Uterus (tissue), 3 donors: ENCODE measurements at regions not wholly inside any gene's neighbourhood (a gene's known extent, or its start where the extent isn't known, plus 50 kb on each side); places are given as distances from the start of the nearest gene placed in this dataset.

Source experiments
- DNase-seq, 2 donors: peaks; one replicate each; pipeline ENCODE4 v3.0.0-alpha.2; 2019 to 2020
- H3K27ac ChIP-seq, 2 donors: fragments of 200-600 bp; sonication (generic); 1 replicate in 1 of 2; 2 replicates in 1 of 2; pipeline ENCODE4 v1.5.1; 2016 to 2018
- H3K27me3 ChIP-seq, 2 donors: fragments of 200-600 bp; sonication (generic); one replicate each; pipeline ENCODE4 v1.5.1; 2018 to 2019; ENCODE audit warnings: control low read depth in 1 of 2
- H3K36me3 ChIP-seq, 2 donors: fragments of 200-600 bp; sonication (generic); one replicate each; pipeline ENCODE4 v1.5.1; 2019; ENCODE audit warnings: control low read depth in 1 of 2
- H3K4me1 ChIP-seq, 2 donors: fragments of 200-600 bp; sonication (generic); one replicate each; pipeline ENCODE4 v1.5.1; 2018 to 2019; ENCODE audit warnings: control low read depth in 1 of 2
- H3K4me3 ChIP-seq, 2 donors: fragments of 200-600 bp; sonication (generic); 1 replicate in 1 of 2; 2 replicates in 1 of 2; pipeline ENCODE4 v1.5.1; 2018 to 2019; ENCODE audit warnings: mild to moderate bottlenecking in 1 of 2
- H3K9me3 ChIP-seq, 2 donors: fragments of 200-600 bp; sonication (generic); one replicate each; pipeline ENCODE4 v1.5.1; 2019; ENCODE audit warnings: control low read depth in 1 of 2
- POLR2A ChIP-seq, 2 donors: fragments of 450-650 bp; IDR thresholded peaks; one replicate each; pipeline ENCODE4 v1.6.1; 2016; ENCODE audit warnings: antibody characterized with exemption in 2 of 2, mild to moderate bottlenecking in 1 of 2, moderate library complexity in 1 of 2
- intact Hi-C: fragments of 100-400 bp; cut with DNase I; formaldehyde crosslinking; loops from one replicate; pipeline ENCODE4 v1.15.1; 2023; ENCODE audit warnings: low total_unique reads
- TF ChIP-seq, protein P1 (sequence below), 4 experiments: fragments of 200-600 bp in 2 of 4; fragments of 450-650 bp in 2 of 4; sonication (generic) in 2 of 4; IDR thresholded peaks; one replicate each; pipeline ENCODE4 v1.5.1; 2016 to 2019; ENCODE audit warnings: antibody characterized with exemption in 4 of 4, mild to moderate bottlenecking in 2 of 4, moderate library complexity in 1 of 4
- donor health status: DM: yes; HTN: yes; CAD: no.

DNA sequence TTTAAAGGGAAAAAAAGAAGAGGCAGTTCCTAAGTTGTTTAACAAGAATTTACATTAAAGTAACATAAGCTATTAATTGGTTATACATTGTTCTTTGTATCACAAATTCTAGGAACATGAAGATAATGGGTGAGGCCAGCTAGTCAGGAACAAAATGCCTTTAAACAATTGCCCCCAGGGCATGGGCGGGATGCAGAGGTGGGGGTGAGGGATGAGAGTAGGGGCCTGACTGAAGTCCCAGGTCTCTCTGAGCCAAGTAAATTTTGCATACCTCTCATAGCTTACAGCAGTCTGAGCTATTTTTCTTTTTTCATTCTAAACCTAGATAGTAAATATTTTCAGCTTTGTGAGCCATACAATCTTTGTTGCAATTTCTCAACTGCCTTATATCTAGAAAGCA lies 77.8 kb upstream of the RNU6-1 start:
- intact Hi-C loops = no loop called here
- Histone ChIP-seq H3K27me3 (no peaks in the 10 kb centered on the region), H3K9me3 (no peaks in the 10 kb centered on the region), H3K4me1 (peaks cover 6 to 12% of the 10 kb centered on the region in 2 donors), H3K36me3 (no peaks in the 10 kb centered on the region), H3K4me3 (no peak overlapping the region), H3K27ac (peak overlapping the region; percentile 87 to 89)
- no peak for TF ChIP-seq POLR2A (IDR thresholded peaks at IDR 0.05)
- TF ChIP-seq, protein P1, sequence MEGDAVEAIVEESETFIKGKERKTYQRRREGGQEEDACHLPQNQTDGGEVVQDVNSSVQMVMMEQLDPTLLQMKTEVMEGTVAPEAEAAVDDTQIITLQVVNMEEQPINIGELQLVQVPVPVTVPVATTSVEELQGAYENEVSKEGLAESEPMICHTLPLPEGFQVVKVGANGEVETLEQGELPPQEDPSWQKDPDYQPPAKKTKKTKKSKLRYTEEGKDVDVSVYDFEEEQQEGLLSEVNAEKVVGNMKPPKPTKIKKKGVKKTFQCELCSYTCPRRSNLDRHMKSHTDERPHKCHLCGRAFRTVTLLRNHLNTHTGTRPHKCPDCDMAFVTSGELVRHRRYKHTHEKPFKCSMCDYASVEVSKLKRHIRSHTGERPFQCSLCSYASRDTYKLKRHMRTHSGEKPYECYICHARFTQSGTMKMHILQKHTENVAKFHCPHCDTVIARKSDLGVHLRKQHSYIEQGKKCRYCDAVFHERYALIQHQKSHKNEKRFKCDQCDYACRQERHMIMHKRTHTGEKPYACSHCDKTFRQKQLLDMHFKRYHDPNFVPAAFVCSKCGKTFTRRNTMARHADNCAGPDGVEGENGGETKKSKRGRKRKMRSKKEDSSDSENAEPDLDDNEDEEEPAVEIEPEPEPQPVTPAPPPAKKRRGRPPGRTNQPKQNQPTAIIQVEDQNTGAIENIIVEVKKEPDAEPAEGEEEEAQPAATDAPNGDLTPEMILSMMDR (IDR thresholded peaks at IDR 0.05) = no peak
- DNase-seq = no peak

DNA sequence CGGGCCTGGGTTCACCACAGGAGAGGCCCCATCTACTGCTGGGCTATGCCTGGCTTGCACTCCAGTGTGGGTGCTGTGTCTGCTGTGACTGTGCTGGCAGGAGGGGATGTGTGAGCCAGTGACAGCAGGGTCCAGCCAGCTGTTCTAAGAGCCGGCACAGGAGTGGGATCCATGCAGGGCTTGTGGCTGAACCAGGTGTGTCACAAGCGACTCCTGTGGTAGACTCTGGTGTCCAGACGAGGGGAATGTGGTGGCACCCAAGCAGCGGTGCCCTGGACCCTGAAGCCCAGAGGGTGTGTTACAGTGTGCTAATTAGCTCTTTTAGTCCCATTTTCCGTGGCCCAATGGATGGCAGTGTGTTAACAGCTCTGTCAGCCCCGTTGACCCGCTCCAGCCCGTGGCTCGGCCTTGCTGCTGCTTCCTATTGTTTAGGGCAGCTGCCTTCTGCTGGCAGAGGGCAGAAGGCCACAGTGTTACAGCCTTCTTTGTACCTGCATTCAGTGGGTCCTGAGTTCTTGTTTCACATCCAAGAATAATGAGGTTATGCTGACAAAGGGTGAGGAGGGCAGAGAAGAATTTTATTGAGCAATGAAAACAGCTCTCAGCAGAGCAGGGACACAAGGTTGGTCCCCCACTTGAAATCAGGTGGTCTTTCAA lies 78.5 kb upstream of the RNU6-1 start:
- no peaks in the 10 kb centered on the region for H3K36me3 ChIP-seq
- no peaks in the 10 kb centered on the region for H3K27me3 ChIP-seq
- peak overlapping the region; percentile 87 to 89 for H3K27ac ChIP-seq
- H3K9me3 ChIP-seq = no peaks in the 10 kb centered on the region
- DNase-seq = no peak
- no peak overlapping the region for H3K4me3 ChIP-seq
- intact Hi-C loops = no loop called here
- H3K4me1 ChIP-seq = peaks cover 6 to 12% of the 10 kb centered on the region in 2 donors
- TF ChIP-seq, protein P1 (IDR thresholded peaks at IDR 0.05) = no peak
- TF ChIP-seq POLR2A (IDR thresholded peaks at IDR 0.05) = no peak

DNA sequence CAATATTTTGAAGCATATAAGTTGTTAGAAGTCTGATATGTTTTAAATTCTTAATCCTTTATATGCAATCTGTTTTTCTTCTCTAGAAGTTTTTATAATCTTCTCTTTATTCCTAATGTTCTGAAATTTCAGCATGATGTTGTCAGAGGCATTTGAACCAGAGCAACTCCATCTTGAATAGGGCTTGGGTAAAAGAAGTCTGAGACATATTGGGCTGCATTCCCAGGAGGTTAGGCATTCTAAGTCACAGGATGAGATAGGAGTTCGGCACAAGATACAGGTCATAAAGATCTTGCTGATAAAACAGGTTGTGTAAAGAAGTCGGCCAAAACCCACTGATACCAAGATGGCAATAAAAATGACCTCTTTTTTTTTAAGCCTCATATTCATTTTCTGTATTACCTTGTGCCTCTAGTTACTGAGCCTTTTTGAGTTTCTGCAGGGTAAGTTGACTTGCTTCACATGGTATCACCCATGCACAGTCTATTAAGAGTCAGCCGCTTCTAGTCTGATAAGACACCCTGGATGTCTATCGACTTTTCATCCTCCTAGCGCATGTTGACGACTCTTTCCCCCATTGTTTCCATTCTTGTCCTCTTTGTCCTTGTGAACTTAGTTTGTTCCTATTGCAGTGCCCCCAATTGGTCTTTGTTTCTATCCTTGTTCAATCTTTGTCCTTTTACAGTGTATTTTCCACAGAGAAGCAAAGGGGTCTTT lies 80.8 kb upstream of the RNU6-1 start:
- no peak for DNase-seq
- Histone ChIP-seq H3K4me1 (peaks cover 0 to 12% of the 10 kb centered on the region in 2 donors), H3K27ac (no peak overlapping the region), H3K9me3 (no peaks in the 10 kb centered on the region), H3K27me3 (no peaks in the 10 kb centered on the region), H3K36me3 (no peaks in the 10 kb centered on the region), H3K4me3 (no peak overlapping the region)
- intact Hi-C loops = no loop called here
- no peak for TF ChIP-seq POLR2A (IDR thresholded peaks at IDR 0.05)
- TF ChIP-seq, protein P1 (IDR thresholded peaks at IDR 0.05) = no peak

DNA sequence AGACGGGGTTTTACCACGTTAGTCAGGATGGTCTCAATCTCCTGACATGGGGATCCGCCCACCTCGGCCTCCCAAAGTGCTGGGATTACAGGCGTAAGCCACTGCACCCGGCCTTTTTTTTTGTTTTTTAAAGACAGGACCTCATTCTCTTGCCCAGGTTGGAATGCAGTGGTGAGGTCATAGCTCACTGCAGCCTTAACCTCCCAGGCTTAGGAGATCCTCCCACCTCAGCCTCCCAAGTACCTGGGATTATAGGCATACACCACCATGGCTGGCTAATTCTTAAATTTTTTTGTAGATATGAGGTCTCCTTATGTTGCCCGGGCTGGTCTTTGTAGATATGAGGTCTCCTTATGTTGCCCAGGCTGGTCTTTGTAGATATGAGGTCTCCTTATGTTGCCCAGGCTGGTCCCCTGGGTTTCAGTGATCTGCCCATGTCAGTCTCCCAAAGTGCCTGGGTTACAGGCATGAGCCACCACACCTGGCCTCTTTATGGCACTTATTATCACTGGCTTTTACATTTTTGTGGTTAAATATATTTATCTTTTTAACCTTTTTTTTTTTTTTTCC lies 82.3 kb upstream of the RNU6-1 start:
- Histone ChIP-seq H3K27me3 (no peaks in the 10 kb centered on the region), H3K36me3 (no peaks in the 10 kb centered on the region), H3K9me3 (no peaks in the 10 kb centered on the region), H3K4me1 (peaks cover 0 to 2% of the 10 kb centered on the region in 2 donors), H3K4me3 (no peak overlapping the region), H3K27ac (no peak overlapping the region)
- intact Hi-C loops = no loop called here
- TF ChIP-seq POLR2A (IDR thresholded peaks at IDR 0.05) = no peak
- TF ChIP-seq, protein P1 (IDR thresholded peaks at IDR 0.05) = no peak
- no peak for DNase-seq
